Neural progenitor cell (in vitro differentiated cells): ENCODE measurements at regions not wholly inside any gene's neighbourhood (a gene's known extent, or its start where the extent isn't known, plus 50 kb on each side); places are given as distances from the start of the nearest gene placed in this dataset.

Experiments used
- DNase-seq: peaks from one replicate; pipeline ENCODE4 v3.0.0-alpha.2; 2016; ENCODE audit warnings: low spot score
- H2AFZ ChIP-seq: fragments of 200-600 bp; sonication (generic); replicated peaks from 2 replicates; pipeline ENCODE4 v1.6.1; 2016; ENCODE audit warnings: antibody characterized with exemption
- H3F3A ChIP-seq: fragments of 200-600 bp; sonication (generic); 2 replicates; pipeline ENCODE4 v1.6.1; 2016; ENCODE audit warnings: antibody characterized with exemption, low read depth
- H3K27ac ChIP-seq: fragments of 200-600 bp; sonication (generic); 2 replicates; pipeline ENCODE4 v1.5.1; 2016; ENCODE audit warnings: mild to moderate bottlenecking
- H3K27me3 ChIP-seq: fragments of 200-600 bp; sonication (generic); 2 replicates; pipeline ENCODE4 v1.6.1; 2016; ENCODE audit warnings: mild to moderate bottlenecking, moderate library complexity
- H3K36me3 ChIP-seq: fragments of 200-600 bp; sonication (generic); 2 replicates; pipeline ENCODE4 v1.5.1; 2016
- H3K4me1 ChIP-seq: fragments of 200-600 bp; sonication (generic); 2 replicates; pipeline ENCODE4 v1.6.1; 2016; ENCODE audit warnings: mixed run types
- H3K4me2 ChIP-seq: fragments of 200-600 bp; sonication (generic); 2 replicates; pipeline ENCODE4 v1.6.1; 2016
- H3K4me3 ChIP-seq: fragments of 200-600 bp; sonication (generic); 2 replicates; pipeline ENCODE4 v1.5.1; 2016
- H3K79me2 ChIP-seq: fragments of 200-600 bp; sonication (generic); 2 replicates; pipeline ENCODE4 v1.6.1; 2016; ENCODE audit warnings: low read depth
- H3K9ac ChIP-seq: fragments of 200-600 bp; sonication (generic); 2 replicates; pipeline ENCODE4 v1.6.1; 2016
- H3K9me3 ChIP-seq: fragments of 200-600 bp; sonication (generic); 2 replicates; pipeline ENCODE4 v1.5.1; 2016; ENCODE audit warnings: low read depth
- H4K20me1 ChIP-seq: fragments of 200-600 bp; sonication (generic); 2 replicates; pipeline ENCODE4 v1.6.1; 2016; ENCODE audit warnings: low read depth
- H3K27ac Mint-ChIP-seq: 3 replicates; pipeline ENCODE4 v1.8.0; 2021; ENCODE audit warnings: mixed read lengths
- H3K27me3 Mint-ChIP-seq: 2 replicates; pipeline ENCODE4 v1.8.0; 2022; ENCODE audit warnings: low read depth, mild to moderate bottlenecking, inconsistent platforms, moderate library complexity, mixed read lengths; ENCODE audit not compliant: insufficient read depth
- H3K36me3 Mint-ChIP-seq: 3 replicates; pipeline ENCODE4 v1.8.0; 2021; ENCODE audit warnings: mixed read lengths
- H3K4me1 Mint-ChIP-seq: 3 replicates; pipeline ENCODE4 v1.8.0; 2021; ENCODE audit warnings: mixed read lengths
- H3K4me3 Mint-ChIP-seq: 3 replicates; pipeline ENCODE4 v1.8.0; 2021; ENCODE audit warnings: mild to moderate bottlenecking, moderate library complexity, mixed read lengths
- H3K9me3 Mint-ChIP-seq: 3 replicates; pipeline ENCODE4 v1.8.0; 2020; ENCODE audit warnings: mixed read lengths
- CTCF ChIP-seq: fragments of 200-600 bp; sonication (generic); IDR thresholded peaks from 2 replicates; pipeline ENCODE4 v1.5.1; 2017; ENCODE audit warnings: antibody characterized with exemption, mild to moderate bottlenecking
- EZH2 ChIP-seq: fragments of 200-600 bp; sonication (generic); IDR thresholded peaks from 2 replicates; pipeline ENCODE4 v1.6.1; 2017; ENCODE audit warnings: antibody characterized with exemption, mild to moderate bottlenecking, moderate library complexity
- EZH2phosphoT487 ChIP-seq: fragments of 200-600 bp; sonication (generic); IDR thresholded peaks from 2 replicates; pipeline ENCODE4 v1.6.1; 2017; ENCODE audit warnings: antibody characterized with exemption

GRCh38 chr4:58723954-58724353, 1613.8 kb upstream of the IGFBP7 start:
- no peak for DNase-seq
- Histone ChIP-seq H2AFZ (no peak overlapping the region), H3K79me2 (no peaks in the 10 kb centered on the region), H3K4me1 (no peaks in the 10 kb centered on the region), H4K20me1 (no peaks in the 10 kb centered on the region), H3K9me3 (no peaks in the 10 kb centered on the region), H3K27me3 (no peaks in the 10 kb centered on the region), H3K4me2 (no peak overlapping the region), H3K27ac (no peak overlapping the region), H3K9ac (no peak overlapping the region), H3K4me3 (no peak overlapping the region), H3F3A (no peaks in the 10 kb centered on the region), H3K36me3 (no peaks in the 10 kb centered on the region)
- Mint-ChIP-seq H3K27me3 (peaks cover 3% of the 10 kb centered on the region), H3K4me3 (no peak overlapping the region), H3K4me1 (no peaks in the 10 kb centered on the region), H3K27ac (no peak overlapping the region), H3K36me3 (no peaks in the 10 kb centered on the region), H3K9me3 (no peaks in the 10 kb centered on the region)
- no peak for TF ChIP-seq EZH2
- no peak for TF ChIP-seq EZH2phosphoT487
- no peak for TF ChIP-seq CTCF

GRCh38 chr4:58711039-58711438, 1600.9 kb upstream of the IGFBP7 start:
- no peak overlapping the region for H3K9ac ChIP-seq
- no peak overlapping the region for H2AFZ ChIP-seq
- no peaks in the 10 kb centered on the region for H3K4me1 ChIP-seq
- no peaks in the 10 kb centered on the region for H3K36me3 ChIP-seq
- no peak overlapping the region for H3K4me2 ChIP-seq
- Mint-ChIP-seq H3K27me3 (peaks cover 2% of the 10 kb centered on the region), H3K4me3 (no peak overlapping the region), H3K9me3 (peaks cover 3% of the 10 kb centered on the region), H3K27ac (no peak overlapping the region), H3K36me3 (no peaks in the 10 kb centered on the region), H3K4me1 (no peaks in the 10 kb centered on the region)
- H3F3A ChIP-seq: no peaks in the 10 kb centered on the region
- H3K9me3 ChIP-seq: no peaks in the 10 kb centered on the region
- no peak overlapping the region for H3K27ac ChIP-seq
- no peak overlapping the region for H3K4me3 ChIP-seq
- no peak for DNase-seq
- no peaks in the 10 kb centered on the region for H3K27me3 ChIP-seq
- no peaks in the 10 kb centered on the region for H3K79me2 ChIP-seq
- TF ChIP-seq EZH2phosphoT487 (no peak), CTCF (no peak), EZH2 (no peak)
- no peaks in the 10 kb centered on the region for H4K20me1 ChIP-seq

GRCh38 chr4:58688568-58688967, 1578.4 kb upstream of the IGFBP7 start:
- Mint-ChIP-seq H3K4me1 (no peaks in the 10 kb centered on the region), H3K27me3 (no peaks in the 10 kb centered on the region), H3K27ac (no peak overlapping the region), H3K9me3 (no peaks in the 10 kb centered on the region), H3K4me3 (no peak overlapping the region), H3K36me3 (no peaks in the 10 kb centered on the region)
- no peaks in the 10 kb centered on the region for H3K9me3 ChIP-seq
- no peak overlapping the region for H3K4me3 ChIP-seq
- H3F3A ChIP-seq: no peaks in the 10 kb centered on the region
- H3K27me3 ChIP-seq: no peaks in the 10 kb centered on the region
- H3K36me3 ChIP-seq: no peaks in the 10 kb centered on the region
- DNase-seq: no peak
- TF ChIP-seq EZH2: no peak
- no peak for TF ChIP-seq CTCF
- no peak for TF ChIP-seq EZH2phosphoT487
- no peak overlapping the region for H3K27ac ChIP-seq
- H4K20me1 ChIP-seq: no peaks in the 10 kb centered on the region
- H3K4me2 ChIP-seq: no peak overlapping the region
- H2AFZ ChIP-seq: no peak overlapping the region
- H3K9ac ChIP-seq: no peak overlapping the region
- no peaks in the 10 kb centered on the region for H3K79me2 ChIP-seq
- no peaks in the 10 kb centered on the region for H3K4me1 ChIP-seq

DNA sequence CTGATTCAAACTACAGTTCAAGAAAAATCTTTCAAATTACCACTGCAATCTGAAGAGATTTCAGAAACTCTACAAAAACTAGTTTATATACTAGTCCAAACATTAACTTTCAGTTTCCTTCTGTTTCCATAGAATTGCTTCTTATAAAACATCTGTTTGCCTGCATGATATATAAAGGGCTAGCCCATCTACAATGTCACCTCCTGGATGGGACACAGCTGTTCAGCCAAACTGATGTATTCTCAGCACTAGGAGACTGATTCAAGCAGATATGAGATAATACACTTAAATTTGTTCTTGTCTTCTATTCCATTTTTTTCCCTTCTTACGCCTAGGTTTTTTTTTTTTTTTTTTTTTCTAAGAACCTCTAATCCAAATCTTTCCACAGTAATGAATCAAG, 1569.7 kb upstream of the IGFBP7 start:
- TF ChIP-seq EZH2 (no peak), EZH2phosphoT487 (no peak), CTCF (no peak)
- no peak overlapping the region for H2AFZ ChIP-seq
- H3K4me3 ChIP-seq: no peak overlapping the region
- H3K9me3 Mint-ChIP-seq: peaks cover 6% of the 10 kb centered on the region
- no peaks in the 10 kb centered on the region for H3K4me1 ChIP-seq
- H3K4me1 Mint-ChIP-seq: peaks cover 13% of the 10 kb centered on the region
- H3K79me2 ChIP-seq: no peaks in the 10 kb centered on the region
- no peak overlapping the region for H3K9ac ChIP-seq
- no peaks in the 10 kb centered on the region for H3K36me3 Mint-ChIP-seq
- H3K4me3 Mint-ChIP-seq: no peak overlapping the region
- no peak overlapping the region for H3K27ac Mint-ChIP-seq
- H4K20me1 ChIP-seq: no peaks in the 10 kb centered on the region
- H3K9me3 ChIP-seq: no peaks in the 10 kb centered on the region
- no peak overlapping the region for H3K4me2 ChIP-seq
- DNase-seq: no peak
- H3K27ac ChIP-seq: no peak overlapping the region
- H3F3A ChIP-seq: no peaks in the 10 kb centered on the region
- no peaks in the 10 kb centered on the region for H3K36me3 ChIP-seq
- no peaks in the 10 kb centered on the region for H3K27me3 ChIP-seq
- H3K27me3 Mint-ChIP-seq: no peaks in the 10 kb centered on the region
